HCT116 (cell line): ENCODE measurements at regions not wholly inside any gene's neighbourhood (a gene's known extent, or its start where the extent isn't known, plus 50 kb on each side); places are given as distances from the start of the nearest gene placed in this dataset.

Experiments
- ATAC-seq: fragments of 200-7000 bp; cut with Tn5 transposase; 2 replicates; pipeline ENCODE4 v1.9.1; 2020; ENCODE audit warnings: mild to moderate bottlenecking, moderate library complexity
- BruUV-seq: library from RNA; stranded (reverse); fragments of 400-500 nt; replicated peaks from 2 replicates; lab custom pipeline; 2021; lab: Mats Ljungman, UMichigan
- CTCF ChIA-PET: fragments of 300-600 bp; sonication (Branson Sonifier 250); formaldehyde crosslinking; loops from one replicate; lab custom pipeline; 2021; ENCODE audit warnings: antibody characterized with exemption; lab: Charles Lee
- POLR2A ChIA-PET: fragments of 300-600, 350-600 bp; sonication (Branson Sonifier 250); formaldehyde crosslinking; loops from one replicate; lab custom pipeline; 2021; ENCODE audit warnings: antibody characterized with exemption; lab: Charles Lee
- RAD21 ChIA-PET, 2 experiments: fragments of 300-600 bp; sonication (Branson Sonifier 250); formaldehyde crosslinking; loops; one replicate each; lab custom pipeline; 2023; ENCODE audit warnings: low total read pairs in 2 of 2; ENCODE audit not compliant: uncharacterized antibody in 2 of 2, unreplicated experiment in 2 of 2, low non-redundant PET in 1 of 2; lab: Charles Lee
- DNase-seq: peaks from one replicate; pipeline ENCODE4 v3.0.0-alpha.2; 2010; ENCODE audit warnings: low read depth, low spot score
- H2AFZ ChIP-seq: fragments of 200-600 bp; shearing (Covaris generic), sonication (generic); 2 replicates; pipeline ENCODE4 v1.6.1; 2017; ENCODE audit warnings: low read depth, mixed run types, mixed read lengths, antibody characterized with exemption, low read length; ENCODE audit not compliant: poor library complexity, severe bottlenecking
- H3K27ac ChIP-seq: 2 replicates; pipeline ENCODE4 v1.5.1; 2012; ENCODE audit warnings: low read depth, low read length
- H3K27me3 ChIP-seq: fragments of 200-600 bp; sonication (generic); 2 replicates; pipeline ENCODE4 v1.6.1; 2016; ENCODE audit warnings: mixed run types, low read length, mixed read lengths; ENCODE audit not compliant: insufficient read depth
- H3K36me3 ChIP-seq, 2 experiments: fragments of 200-500 bp in 1 of 2; fragments of 200-600 bp in 1 of 2; sonication (Bioruptor generic) in 1 of 2; sonication (generic) in 1 of 2; 2 replicates each; pipeline versions ENCODE4 v1.5.1 to v1.6.1; 2014 to 2016; ENCODE audit warnings: low read length in 2 of 2, inconsistent platforms in 1 of 2, mixed read lengths in 1 of 2, mixed run types in 1 of 2; ENCODE audit not compliant: insufficient read depth in 2 of 2, control insufficient read depth in 1 of 2
- H3K4me1 ChIP-seq, 2 experiments: fragments of 200-600 bp in 1 of 2; sonication (generic) in 1 of 2; 2 replicates each; pipeline versions ENCODE4 v1.5.1 to v1.6.1; 2012 to 2017; ENCODE audit warnings: low read length in 2 of 2, inconsistent platforms in 1 of 2, mild to moderate bottlenecking in 1 of 2, mixed read lengths in 1 of 2, mixed run types in 1 of 2, moderate library complexity in 1 of 2; ENCODE audit not compliant: insufficient read depth in 2 of 2, control insufficient read depth in 1 of 2
- H3K4me2 ChIP-seq: fragments of 200-600 bp; sonication (generic); 2 replicates; pipeline ENCODE4 v1.6.1; 2017; ENCODE audit warnings: mixed run types, low read length, mixed read lengths
- H3K4me3 ChIP-seq, 2 experiments: fragments of 200-600 bp in 1 of 2; sonication (generic) in 1 of 2; replicated peaks in 1 of 2; 2 replicates each; pipeline ENCODE4 v1.5.1; 2011 to 2016; ENCODE audit warnings: low read length in 2 of 2, control low read depth in 1 of 2, low read depth in 1 of 2, mild to moderate bottlenecking in 1 of 2, mixed read lengths in 1 of 2, mixed run types in 1 of 2
- H3K79me2 ChIP-seq: fragments of 200-600 bp; sonication (generic); 2 replicates; pipeline ENCODE4 v1.6.1; 2017; ENCODE audit warnings: mild to moderate bottlenecking, mixed run types, low read length, moderate library complexity, mixed read lengths; ENCODE audit not compliant: insufficient read depth
- H3K9ac ChIP-seq: fragments of 200-600 bp; sonication (generic); 2 replicates; pipeline ENCODE4 v1.6.1; 2016; ENCODE audit warnings: low read length, mixed read lengths
- H3K9me2 ChIP-seq: fragments of 200-600 bp; sonication (generic), shearing (Covaris generic); 2 replicates; pipeline ENCODE4 v1.6.1; 2017; ENCODE audit warnings: mixed run types, mild to moderate bottlenecking, moderate library complexity; ENCODE audit not compliant: insufficient read depth
- H3K9me3 ChIP-seq, 2 experiments: fragments of 200-500 bp in 1 of 2; fragments of 200-600 bp in 1 of 2; sonication (Bioruptor generic) in 1 of 2; sonication (generic) in 1 of 2; 2 replicates each; pipeline ENCODE4 v1.6.1; 2014 to 2017; ENCODE audit warnings: low read length in 2 of 2, mixed read lengths in 2 of 2, inconsistent platforms in 1 of 2, low read depth in 1 of 2, mild to moderate bottlenecking in 1 of 2, mixed run types in 1 of 2, moderate library complexity in 1 of 2; ENCODE audit not compliant: control insufficient read depth in 1 of 2, insufficient read depth in 1 of 2
- H4K20me1 ChIP-seq: fragments of 200-600 bp; sonication (generic), shearing (Covaris generic); 2 replicates; pipeline ENCODE4 v1.6.1; 2017; ENCODE audit warnings: mixed run types, mild to moderate bottlenecking, moderate library complexity; ENCODE audit not compliant: insufficient read depth
- CEBPB ChIP-seq: IDR thresholded peaks from 2 replicates; pipeline ENCODE4 v1.6.1; 2012; ENCODE audit warnings: low read depth
- JUND ChIP-seq: IDR thresholded peaks from 2 replicates; pipeline ENCODE4 v1.6.1; 2012
- MAX ChIP-seq: IDR thresholded peaks from 2 replicates; pipeline ENCODE4 v1.6.1; 2012
- POLR2AphosphoS5 ChIP-seq: IDR thresholded peaks from 2 replicates; pipeline ENCODE4 v1.6.1; 2011; ENCODE audit warnings: mild to moderate bottlenecking, low read depth, low read length, moderate library complexity
- SRF ChIP-seq: IDR thresholded peaks from 2 replicates; pipeline ENCODE4 v1.6.1; 2012; ENCODE audit warnings: low read depth
- TCF7L2 ChIP-seq: IDR thresholded peaks from 2 replicates; pipeline ENCODE4 v1.7.0; 2011; ENCODE audit warnings: borderline replicate concordance, inconsistent platforms; ENCODE audit not compliant: insufficient read depth, insufficient read length; ENCODE audit errors: extremely low read depth
- YY1 ChIP-seq: IDR thresholded peaks from 2 replicates; pipeline ENCODE4 v1.6.1; 2011; ENCODE audit warnings: low read length, low read depth, moderate library complexity, mild to moderate bottlenecking; ENCODE audit not compliant: insufficient replicate concordance; ENCODE audit errors: extremely low read depth
- ZFX ChIP-seq: fragments of 450-650 bp; IDR thresholded peaks from 2 replicates; pipeline ENCODE4 v1.6.1; 2017
- ZNF274 ChIP-seq: fragments of 200-500 bp; sonication (Bioruptor generic); IDR thresholded peaks from 2 replicates; pipeline ENCODE4 v1.6.1; 2014; ENCODE audit warnings: mild to moderate bottlenecking, low read depth, low read length, inconsistent platforms
- intact Hi-C: fragments of 100-400 bp; cut with micrococcal nuclease; formaldehyde crosslinking; loops from 2 replicates; pipeline ENCODE4 v1.10.0; 2022
- TF ChIP-seq, protein P1 (sequence below): IDR thresholded peaks from 2 replicates; pipeline ENCODE4 v1.6.1; 2012
- TF ChIP-seq, protein P2 (sequence below): IDR thresholded peaks from 2 replicates; pipeline ENCODE4 v1.6.1; 2011; ENCODE audit warnings: mild to moderate bottlenecking, low read length, moderate library complexity; ENCODE audit not compliant: insufficient replicate concordance; ENCODE audit errors: extremely low read depth

DNA sequence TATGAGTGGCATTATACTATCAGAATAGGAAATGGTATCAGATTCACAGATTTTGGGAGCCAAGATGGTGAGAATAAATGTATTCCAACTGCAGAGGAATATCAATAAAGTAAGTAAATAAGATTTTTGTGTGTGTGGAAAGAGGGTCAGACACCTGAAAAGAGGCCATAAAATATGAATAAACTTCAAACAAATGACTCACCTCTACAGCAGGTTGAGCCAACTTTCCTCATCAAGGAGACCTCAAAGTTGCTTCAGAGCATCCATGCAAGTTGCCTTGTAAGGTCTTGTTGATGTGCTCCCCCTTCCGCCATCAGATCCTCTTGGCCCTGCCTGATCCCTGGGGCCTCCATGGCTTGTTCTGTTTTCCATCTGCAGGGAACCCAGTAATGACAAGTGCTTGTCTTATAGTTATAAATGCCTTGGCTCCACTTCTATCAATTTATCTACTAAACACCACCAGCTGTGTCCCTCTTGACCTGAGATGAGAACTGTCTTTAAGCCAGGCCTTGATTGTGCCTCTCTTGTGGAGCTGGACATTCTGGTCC lies 775.6 kb downstream of the LTN1 start:
- CTCF ChIA-PET: no interaction called here
- no peaks in the 10 kb centered on the region for H3K36me3 ChIP-seq
- no peak overlapping the region for H3K27ac ChIP-seq
- TF ChIP-seq CEBPB (no peak), SRF (no peak), MAX (no peak), ZNF274 (no peak), ZFX (no peak), POLR2AphosphoS5 (no peak)
- TF ChIP-seq, protein P1, sequence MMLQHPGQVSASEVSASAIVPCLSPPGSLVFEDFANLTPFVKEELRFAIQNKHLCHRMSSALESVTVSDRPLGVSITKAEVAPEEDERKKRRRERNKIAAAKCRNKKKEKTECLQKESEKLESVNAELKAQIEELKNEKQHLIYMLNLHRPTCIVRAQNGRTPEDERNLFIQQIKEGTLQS: no peak
- DNase-seq (no peak), ATAC-seq (no peak)
- no peaks in the 10 kb centered on the region for H3K9me2 ChIP-seq
- intact Hi-C loops: no loop called here
- no peak overlapping the region for H3K4me3 ChIP-seq
- no peaks in the 10 kb centered on the region for H3K4me1 ChIP-seq
- no peak overlapping the region for H3K9ac ChIP-seq
- RAD21 ChIA-PET: no interaction called here
- no peaks in the 10 kb centered on the region for H3K27me3 ChIP-seq
- no peaks in the 10 kb centered on the region for H3K79me2 ChIP-seq
- no peak overlapping the region for H2AFZ ChIP-seq
- POLR2A ChIA-PET: no interaction called here
- no peak overlapping the region for H3K4me2 ChIP-seq
- H4K20me1 ChIP-seq: no peaks in the 10 kb centered on the region
- peaks cover 10 to 25% of the 10 kb centered on the region in 2 experiments; a peak in 3 of 4 replicates for H3K9me3 ChIP-seq
- BruUV-seq: no TSS peak

DNA sequence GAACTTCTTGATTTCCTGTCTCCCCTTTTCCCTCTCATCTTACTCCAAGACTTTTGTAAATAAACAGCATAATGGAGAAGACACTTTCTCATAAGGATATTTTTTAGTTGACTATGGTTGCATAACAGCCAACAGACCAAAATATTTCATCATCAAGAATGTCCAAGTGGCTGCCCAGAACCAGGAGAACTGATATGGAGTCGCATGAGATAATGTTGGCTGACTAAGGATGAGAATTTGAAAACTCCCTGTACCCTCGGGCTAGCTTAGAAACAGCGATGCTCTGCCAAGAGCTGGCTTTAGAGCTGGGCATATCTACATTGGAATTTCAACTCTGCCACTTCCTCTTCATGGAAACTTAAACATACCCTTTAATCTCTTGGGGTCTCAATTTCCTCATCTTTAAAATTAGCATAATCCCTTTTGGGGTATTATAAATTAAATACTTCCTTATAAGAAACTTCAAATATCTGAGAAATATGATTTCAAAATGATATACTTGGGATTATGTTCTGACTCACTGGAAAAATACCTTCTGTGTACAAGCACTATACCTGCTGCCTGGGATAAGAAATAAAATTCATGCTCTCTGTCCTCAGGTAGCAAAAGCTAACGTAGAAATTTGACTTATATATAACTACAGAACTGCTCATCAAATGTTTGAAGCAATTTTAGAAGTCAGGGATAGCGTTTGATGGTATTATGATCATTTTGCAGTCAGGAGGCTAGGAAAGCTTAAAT lies 777.3 kb downstream of the LTN1 start:
- H3K9me3 ChIP-seq: peaks cover 12 to 26% of the 10 kb centered on the region in 2 experiments; a peak in 2 of 4 replicates
- no peak overlapping the region for H3K4me2 ChIP-seq
- POLR2A ChIA-PET: no interaction called here
- no peaks in the 10 kb centered on the region for H3K36me3 ChIP-seq
- CTCF ChIA-PET: no interaction called here
- H2AFZ ChIP-seq: no peak overlapping the region
- DNase-seq (no peak), ATAC-seq (no peak)
- no peaks in the 10 kb centered on the region for H3K9me2 ChIP-seq
- no peak overlapping the region for H3K4me3 ChIP-seq
- no peaks in the 10 kb centered on the region for H3K27me3 ChIP-seq
- H3K79me2 ChIP-seq: no peaks in the 10 kb centered on the region
- H3K9ac ChIP-seq: no peak overlapping the region
- no peaks in the 10 kb centered on the region for H4K20me1 ChIP-seq
- H3K4me1 ChIP-seq: no peaks in the 10 kb centered on the region
- BruUV-seq: no TSS peak
- TF ChIP-seq TCF7L2: no peak
- no peak for TF ChIP-seq ZFX
- TF ChIP-seq YY1: no peak
- TF ChIP-seq, protein P1: no peak
- TF ChIP-seq, protein P2, sequence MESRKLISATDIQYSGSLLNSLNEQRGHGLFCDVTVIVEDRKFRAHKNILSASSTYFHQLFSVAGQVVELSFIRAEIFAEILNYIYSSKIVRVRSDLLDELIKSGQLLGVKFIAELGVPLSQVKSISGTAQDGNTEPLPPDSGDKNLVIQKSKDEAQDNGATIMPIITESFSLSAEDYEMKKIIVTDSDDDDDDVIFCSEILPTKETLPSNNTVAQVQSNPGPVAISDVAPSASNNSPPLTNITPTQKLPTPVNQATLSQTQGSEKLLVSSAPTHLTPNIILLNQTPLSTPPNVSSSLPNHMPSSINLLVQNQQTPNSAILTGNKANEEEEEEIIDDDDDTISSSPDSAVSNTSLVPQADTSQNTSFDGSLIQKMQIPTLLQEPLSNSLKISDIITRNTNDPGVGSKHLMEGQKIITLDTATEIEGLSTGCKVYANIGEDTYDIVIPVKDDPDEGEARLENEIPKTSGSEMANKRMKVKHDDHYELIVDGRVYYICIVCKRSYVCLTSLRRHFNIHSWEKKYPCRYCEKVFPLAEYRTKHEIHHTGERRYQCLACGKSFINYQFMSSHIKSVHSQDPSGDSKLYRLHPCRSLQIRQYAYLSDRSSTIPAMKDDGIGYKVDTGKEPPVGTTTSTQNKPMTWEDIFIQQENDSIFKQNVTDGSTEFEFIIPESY: no peak
- TF ChIP-seq JUND: no peak
- TF ChIP-seq MAX: no peak
- TF ChIP-seq POLR2AphosphoS5: no peak
- TF ChIP-seq SRF: no peak
- RAD21 ChIA-PET: no interaction called here
- H3K27ac ChIP-seq: no peak overlapping the region
- intact Hi-C loops: no loop called here
